NCI-H128 (cell line): ENCODE measurements at regions not wholly inside any gene's neighbourhood (a gene's known extent, or its start where the extent isn't known, plus 50 kb on each side); places are given as distances from the start of the nearest gene placed in this dataset.

Experiments
- DNase-seq: peaks from one replicate; lab custom pipeline; 2025; ENCODE audit not compliant: unreplicated experiment; lab: John Stamatoyannopoulos, UW

DNA sequence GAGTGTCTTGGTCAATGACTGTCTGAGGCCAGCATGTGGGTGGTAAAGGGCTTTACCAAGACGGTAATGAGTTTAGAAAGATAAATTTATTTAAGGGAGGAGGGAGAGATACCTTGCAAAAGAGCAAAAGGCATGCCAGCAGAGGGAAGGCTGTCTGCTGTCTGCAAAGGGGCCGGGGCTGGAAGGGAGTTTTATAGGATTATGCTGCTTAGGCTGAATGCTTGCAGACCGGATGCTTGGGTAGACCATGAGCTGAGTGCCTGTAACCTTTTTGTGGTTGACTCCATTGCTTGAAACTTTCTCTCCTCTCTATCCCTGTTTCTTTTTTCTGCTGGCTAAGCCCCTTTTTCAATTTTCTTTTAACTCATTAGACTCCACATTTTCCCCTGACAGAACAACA lies 1543.0 kb downstream of the OTOL1 start:
- DNase-seq, result no peak

GRCh38 chr3:163043074-163043473 lies 1546.5 kb downstream of the OTOL1 start:
- no peak for DNase-seq

GRCh38 chr3:163045945-163046344 lies 1549.3 kb downstream of the OTOL1 start:
- DNase-seq, result no peak

- no peak for DNase-seq
Observed at GRCh38 chr3:163048881-163049280, 1552.3 kb downstream of the OTOL1 start.

- peak; percentile 37 for DNase-seq
Observed at GRCh38 chr3:163056874-163057497, 1560.4 kb downstream of the OTOL1 start.

DNA sequence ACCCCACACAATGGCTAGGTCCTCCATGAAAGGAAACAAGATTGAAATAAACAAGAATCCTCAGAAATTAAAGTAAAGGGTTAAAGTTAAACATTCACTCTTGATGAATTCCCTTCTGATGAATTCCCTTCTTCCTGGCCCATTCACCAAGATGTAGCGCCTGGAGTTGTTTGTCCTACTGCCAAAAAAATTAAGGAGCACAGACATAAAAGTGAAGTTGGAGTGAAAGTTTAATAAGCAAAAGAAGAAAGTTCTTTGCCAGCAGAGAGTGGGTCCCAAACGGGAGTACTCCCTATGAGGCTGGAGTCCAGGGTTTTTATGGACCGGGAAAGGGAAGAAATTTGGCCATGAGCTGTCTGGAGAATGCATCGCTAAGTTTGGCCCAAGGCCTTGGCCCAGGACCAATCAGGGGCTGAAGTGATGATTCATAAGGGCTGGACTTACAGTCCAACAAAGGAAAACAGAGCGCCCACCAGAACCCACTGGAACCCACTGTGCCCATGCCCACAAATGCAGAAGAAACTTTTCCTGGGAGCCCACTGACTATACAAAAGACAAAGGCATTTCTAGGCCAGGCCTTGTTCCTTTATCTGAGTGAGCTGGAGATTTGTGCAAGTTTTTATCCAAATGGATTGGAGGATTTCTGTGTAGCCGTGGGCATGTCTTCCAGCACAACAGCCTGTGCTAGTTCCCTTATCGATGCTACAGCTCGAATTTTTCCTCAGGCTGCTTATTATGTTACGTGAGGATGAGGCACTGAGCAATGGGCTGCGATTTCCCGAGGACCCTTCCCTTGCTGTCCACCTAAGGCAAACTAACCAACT lies 1561.6 kb downstream of the OTOL1 start:
- DNase-seq, result no peak

DNA sequence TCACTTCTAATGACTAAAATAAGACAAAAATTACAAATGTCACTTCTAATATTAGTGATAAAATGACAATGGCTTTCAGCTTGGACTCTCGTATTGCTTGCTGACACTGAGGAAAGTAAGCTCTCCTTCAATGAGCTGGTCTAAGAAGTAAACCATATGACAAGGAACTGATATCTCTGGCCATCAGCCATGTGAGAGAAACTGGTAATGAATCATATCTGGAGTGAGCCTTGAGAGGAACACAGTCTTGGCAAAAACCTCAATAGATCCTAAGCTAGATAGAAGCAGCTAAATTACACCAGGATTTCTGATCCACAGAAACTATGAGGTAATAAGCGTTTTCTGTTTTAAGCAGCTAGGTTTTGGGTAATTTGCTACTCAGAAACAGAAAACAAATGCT lies 1575.1 kb downstream of the OTOL1 start:
- no peak for DNase-seq
